GM23338 (cell line): ENCODE measurements at regions not wholly inside any gene's neighbourhood (a gene's known extent, or its start where the extent isn't known, plus 50 kb on each side); places are given as distances from the start of the nearest gene placed in this dataset.
A peak's percentile ranks its signal among the peaks of the same experiment; 100 is the strongest.

Experiments
- ATAC-seq: fragments of 200-7000 bp; cut with Tn5 transposase; 3 replicates; pipeline ENCODE4 v1.9.1; 2020
- DNase-seq: peaks from one replicate; pipeline ENCODE4 v3.0.0-alpha.2; 2015; ENCODE audit warnings: low spot score
- H2AFZ ChIP-seq: fragments of 200-600 bp; sonication (generic); 2 replicates; pipeline ENCODE4 v1.8.0; 2016; ENCODE audit warnings: antibody characterized with exemption, mild to moderate bottlenecking, moderate library complexity
- H3F3A ChIP-seq: fragments of 200-600 bp; sonication (generic); replicated peaks from 2 replicates; pipeline ENCODE4 v1.8.0; 2017; ENCODE audit warnings: antibody characterized with exemption, mixed run types, low read depth
- H3K27ac ChIP-seq: fragments of 200-600 bp; sonication (generic); 2 replicates; pipeline ENCODE4 v1.6.1; 2016; ENCODE audit warnings: low read depth
- H3K27me3 ChIP-seq: fragments of 200-600 bp; sonication (generic); 2 replicates; pipeline ENCODE4 v1.8.0; 2016; ENCODE audit warnings: mild to moderate bottlenecking, mixed run types, moderate library complexity; ENCODE audit not compliant: insufficient read depth
- H3K36me3 ChIP-seq: fragments of 200-600 bp; sonication (generic); 2 replicates; pipeline ENCODE4 v1.8.0; 2016; ENCODE audit warnings: mild to moderate bottlenecking; ENCODE audit not compliant: insufficient read depth
- H3K4me1 ChIP-seq: fragments of 200-600 bp; sonication (generic); 2 replicates; pipeline ENCODE4 v1.8.0; 2016; ENCODE audit warnings: mild to moderate bottlenecking, moderate library complexity; ENCODE audit not compliant: insufficient read depth
- H3K4me2 ChIP-seq: fragments of 200-600 bp; sonication (generic); 2 replicates; pipeline ENCODE4 v1.7.1; 2017; ENCODE audit warnings: mixed run types
- H3K4me3 ChIP-seq: fragments of 200-600 bp; sonication (generic); 2 replicates; pipeline ENCODE4 v1.6.1; 2016; ENCODE audit warnings: mixed run types
- H3K79me2 ChIP-seq: fragments of 200-600 bp; sonication (generic); replicated peaks from 2 replicates; pipeline ENCODE4 v1.8.0; 2017; ENCODE audit warnings: mild to moderate bottlenecking; ENCODE audit not compliant: insufficient read depth
- H3K9me2 ChIP-seq: fragments of 200-600 bp; sonication (generic); 2 replicates; pipeline ENCODE4 v1.8.0; 2017; ENCODE audit not compliant: insufficient read depth
- H4K20me1 ChIP-seq: fragments of 200-600 bp; sonication (generic); replicated peaks from 2 replicates; pipeline ENCODE4 v1.8.0; 2017; ENCODE audit warnings: mild to moderate bottlenecking; ENCODE audit not compliant: insufficient read depth
- H3K27ac Mint-ChIP-seq: 2 replicates; pipeline ENCODE4 v1.8.0; 2020; ENCODE audit warnings: inconsistent platforms, mild to moderate bottlenecking, moderate library complexity, mixed read lengths
- H3K27me3 Mint-ChIP-seq: 3 replicates; pipeline ENCODE4 v1.8.0; 2022; ENCODE audit warnings: low read depth, mild to moderate bottlenecking, moderate library complexity, mixed read lengths, inconsistent platforms; ENCODE audit not compliant: insufficient read depth, poor library complexity
- H3K36me3 Mint-ChIP-seq: 3 replicates; pipeline ENCODE4 v1.8.0; 2021; ENCODE audit warnings: low read depth, mild to moderate bottlenecking, inconsistent platforms, moderate library complexity, mixed read lengths
- H3K4me1 Mint-ChIP-seq: 3 replicates; pipeline ENCODE4 v1.8.0; 2020; ENCODE audit warnings: mild to moderate bottlenecking, inconsistent platforms, mixed read lengths
- H3K4me3 Mint-ChIP-seq: 3 replicates; pipeline ENCODE4 v1.8.0; 2021; ENCODE audit warnings: moderate library complexity, mild to moderate bottlenecking, inconsistent platforms, mixed read lengths
- H3K9me3 Mint-ChIP-seq: 3 replicates; pipeline ENCODE4 v1.8.0; 2020; ENCODE audit warnings: moderate library complexity, mild to moderate bottlenecking, inconsistent platforms, mixed read lengths
- CREB1 ChIP-seq: fragments of 250-450 bp; sonication (Bioruptor Pico); IDR thresholded peaks from 2 replicates; pipeline ENCODE4 v1.5.0; 2020; ENCODE audit warnings: low read depth, mild to moderate bottlenecking, moderate library complexity
- JUNB ChIP-seq: IDR thresholded peaks from one replicate; pipeline ENCODE4 v1.6.1; 2016; ENCODE audit warnings: antibody characterized with exemption; ENCODE audit not compliant: unreplicated experiment
- NANOG ChIP-seq: IDR thresholded peaks from 2 replicates; pipeline ENCODE4 v1.6.1; 2016; ENCODE audit warnings: antibody characterized with exemption, borderline replicate concordance
- STAT1 ChIP-seq: IDR thresholded peaks from one replicate; pipeline ENCODE4 v1.6.1; 2016; ENCODE audit warnings: antibody characterized with exemption; ENCODE audit not compliant: unreplicated experiment
- ZNF462 ChIP-seq: fragments of 250-450 bp; sonication (Bioruptor Pico); IDR thresholded peaks from 2 replicates; pipeline ENCODE4 v1.5.0; 2020; ENCODE audit warnings: mild to moderate bottlenecking, moderate library complexity

- TF ChIP-seq ZNF462 (CRISPR knock-in tag) = no peak
- TF ChIP-seq CREB1 (CRISPR knock-in tag) = no peak
- TF ChIP-seq JUNB = no peak
Observed at GRCh38 chr7:36048141-36048901, 104.7 kb upstream of the EEPD1 start (continued).

GRCh38 chr7:36048902-36049240 is 104.2 kb upstream of the EEPD1 start:
- DNase-seq = no peak
- Histone ChIP-seq H3K4me1 (peaks cover 26% of the 10 kb centered on the region), H3K4me2 (no peak overlapping the region), H2AFZ (peak overlapping the region; percentile 84; the same call in 1 of the 2 replicates), H3K4me3 (no peak overlapping the region), H3K27me3 (no peaks in the 10 kb centered on the region), H3K27ac (no peak overlapping the region), H3K36me3 (no peaks in the 10 kb centered on the region; the same call in 1 of the 2 replicates), H3K79me2 (no peaks in the 10 kb centered on the region), H3K9me2 (peaks cover 8% of the 10 kb centered on the region), H3F3A (no peaks in the 10 kb centered on the region), H4K20me1 (no peaks in the 10 kb centered on the region)
- no peak overlapping the region for H3K4me3 Mint-ChIP-seq
- H3K36me3 Mint-ChIP-seq = no peaks in the 10 kb centered on the region
- no peaks in the 10 kb centered on the region for H3K9me3 Mint-ChIP-seq
- ATAC-seq = no peak
- TF ChIP-seq STAT1 (no peak), CREB1 (CRISPR knock-in tag) (no peak), NANOG (no peak)
- H3K27me3 Mint-ChIP-seq = peaks cover 3% of the 10 kb centered on the region
- no peak overlapping the region for H3K27ac Mint-ChIP-seq
- peaks cover 47% of the 10 kb centered on the region for H3K4me1 Mint-ChIP-seq
